ENCODE measurements at regions not wholly inside any gene's neighbourhood (a gene's known extent, or its start where the extent isn't known, plus 50 kb on each side); places are given as distances from the start of the nearest gene placed in this dataset.

DNA sequence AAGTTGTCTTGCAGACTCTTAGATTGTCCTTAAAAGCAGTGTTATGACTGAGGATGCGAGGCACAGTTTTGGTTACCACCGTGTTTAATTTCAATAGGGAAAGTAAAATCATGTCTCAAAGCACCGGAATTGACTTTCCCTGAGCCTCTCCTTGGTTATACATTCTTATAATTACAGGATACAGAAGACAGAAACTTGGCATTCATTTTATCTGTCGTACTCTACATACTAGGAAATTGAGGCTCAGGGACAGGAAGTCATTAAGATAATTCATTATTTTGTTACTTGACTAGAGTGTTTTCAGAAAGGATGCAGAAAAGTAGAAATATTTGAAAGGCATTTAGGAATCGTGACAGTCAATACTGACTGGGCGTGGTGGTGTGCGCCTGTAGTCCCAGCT lies 54.0 kb upstream of the SPATA31D4 start:
- no peaks in the 10 kb centered on the region for H3K36me3 ChIP-seq (replicated peaks in 1 of 2; ENCODE audit: control insufficient read depth in 1 of 2, insufficient read depth in 2 of 2, low read length in 1 of 2)
- H3K9me3 ChIP-seq, result no peaks in the 10 kb centered on the region
- 0 out of 2 replicates have a peak overlapping the region, but pooled peaks have one; percentile 26 for H3K4me2 ChIP-seq
- H3K9ac ChIP-seq, result no peak overlapping the region
- ChIA-PET CTCF (no interaction called here), POLR2A (no interaction called here)
- no peak for TF ChIP-seq FOXJ3 (CRISPR knock-in tag; IDR thresholded peaks at IDR 0.05)
- no peak for TF ChIP-seq YY1 (IDR thresholded peaks at IDR 0.05; ENCODE audit: low read depth)
- no peak for TF ChIP-seq SIN3A (IDR thresholded peaks at IDR 0.05; ENCODE audit: borderline replicate concordance, low read depth, low read length)
- TF ChIP-seq, protein P1, sequence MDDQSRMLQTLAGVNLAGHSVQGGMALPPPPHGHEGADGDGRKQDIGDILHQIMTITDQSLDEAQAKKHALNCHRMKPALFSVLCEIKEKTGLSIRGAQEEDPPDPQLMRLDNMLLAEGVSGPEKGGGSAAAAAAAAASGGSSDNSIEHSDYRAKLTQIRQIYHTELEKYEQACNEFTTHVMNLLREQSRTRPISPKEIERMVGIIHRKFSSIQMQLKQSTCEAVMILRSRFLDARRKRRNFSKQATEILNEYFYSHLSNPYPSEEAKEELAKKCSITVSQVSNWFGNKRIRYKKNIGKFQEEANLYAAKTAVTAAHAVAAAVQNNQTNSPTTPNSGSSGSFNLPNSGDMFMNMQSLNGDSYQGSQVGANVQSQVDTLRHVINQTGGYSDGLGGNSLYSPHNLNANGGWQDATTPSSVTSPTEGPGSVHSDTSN (IDR thresholded peaks at IDR 0.05), result no peak
- TF ChIP-seq GATA2 (CRISPR knock-in tag; IDR thresholded peaks at IDR 0.05), result no peak
- no peak for TF ChIP-seq POLR2AphosphoS5 (IDR thresholded peaks at IDR 0.05; ENCODE audit: low read depth, low read length)
- TF ChIP-seq, protein P2, sequence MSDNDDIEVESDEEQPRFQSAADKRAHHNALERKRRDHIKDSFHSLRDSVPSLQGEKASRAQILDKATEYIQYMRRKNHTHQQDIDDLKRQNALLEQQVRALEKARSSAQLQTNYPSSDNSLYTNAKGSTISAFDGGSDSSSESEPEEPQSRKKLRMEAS (IDR thresholded peaks at IDR 0.05; ENCODE audit: low read depth), result no peak
- TF ChIP-seq, protein P3, sequence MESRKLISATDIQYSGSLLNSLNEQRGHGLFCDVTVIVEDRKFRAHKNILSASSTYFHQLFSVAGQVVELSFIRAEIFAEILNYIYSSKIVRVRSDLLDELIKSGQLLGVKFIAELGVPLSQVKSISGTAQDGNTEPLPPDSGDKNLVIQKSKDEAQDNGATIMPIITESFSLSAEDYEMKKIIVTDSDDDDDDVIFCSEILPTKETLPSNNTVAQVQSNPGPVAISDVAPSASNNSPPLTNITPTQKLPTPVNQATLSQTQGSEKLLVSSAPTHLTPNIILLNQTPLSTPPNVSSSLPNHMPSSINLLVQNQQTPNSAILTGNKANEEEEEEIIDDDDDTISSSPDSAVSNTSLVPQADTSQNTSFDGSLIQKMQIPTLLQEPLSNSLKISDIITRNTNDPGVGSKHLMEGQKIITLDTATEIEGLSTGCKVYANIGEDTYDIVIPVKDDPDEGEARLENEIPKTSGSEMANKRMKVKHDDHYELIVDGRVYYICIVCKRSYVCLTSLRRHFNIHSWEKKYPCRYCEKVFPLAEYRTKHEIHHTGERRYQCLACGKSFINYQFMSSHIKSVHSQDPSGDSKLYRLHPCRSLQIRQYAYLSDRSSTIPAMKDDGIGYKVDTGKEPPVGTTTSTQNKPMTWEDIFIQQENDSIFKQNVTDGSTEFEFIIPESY (IDR thresholded peaks at IDR 0.05; ENCODE audit: borderline replicate concordance, low read depth), result no peak
- TF ChIP-seq TCF12 (IDR thresholded peaks at IDR 0.05), result no peak
- TF ChIP-seq, protein P4, sequence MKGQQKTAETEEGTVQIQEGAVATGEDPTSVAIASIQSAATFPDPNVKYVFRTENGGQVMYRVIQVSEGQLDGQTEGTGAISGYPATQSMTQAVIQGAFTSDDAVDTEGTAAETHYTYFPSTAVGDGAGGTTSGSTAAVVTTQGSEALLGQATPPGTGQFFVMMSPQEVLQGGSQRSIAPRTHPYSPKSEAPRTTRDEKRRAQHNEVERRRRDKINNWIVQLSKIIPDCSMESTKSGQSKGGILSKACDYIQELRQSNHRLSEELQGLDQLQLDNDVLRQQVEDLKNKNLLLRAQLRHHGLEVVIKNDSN (IDR thresholded peaks at IDR 0.05; ENCODE audit: borderline replicate concordance, low read depth), result no peak
- TF ChIP-seq, protein P5, sequence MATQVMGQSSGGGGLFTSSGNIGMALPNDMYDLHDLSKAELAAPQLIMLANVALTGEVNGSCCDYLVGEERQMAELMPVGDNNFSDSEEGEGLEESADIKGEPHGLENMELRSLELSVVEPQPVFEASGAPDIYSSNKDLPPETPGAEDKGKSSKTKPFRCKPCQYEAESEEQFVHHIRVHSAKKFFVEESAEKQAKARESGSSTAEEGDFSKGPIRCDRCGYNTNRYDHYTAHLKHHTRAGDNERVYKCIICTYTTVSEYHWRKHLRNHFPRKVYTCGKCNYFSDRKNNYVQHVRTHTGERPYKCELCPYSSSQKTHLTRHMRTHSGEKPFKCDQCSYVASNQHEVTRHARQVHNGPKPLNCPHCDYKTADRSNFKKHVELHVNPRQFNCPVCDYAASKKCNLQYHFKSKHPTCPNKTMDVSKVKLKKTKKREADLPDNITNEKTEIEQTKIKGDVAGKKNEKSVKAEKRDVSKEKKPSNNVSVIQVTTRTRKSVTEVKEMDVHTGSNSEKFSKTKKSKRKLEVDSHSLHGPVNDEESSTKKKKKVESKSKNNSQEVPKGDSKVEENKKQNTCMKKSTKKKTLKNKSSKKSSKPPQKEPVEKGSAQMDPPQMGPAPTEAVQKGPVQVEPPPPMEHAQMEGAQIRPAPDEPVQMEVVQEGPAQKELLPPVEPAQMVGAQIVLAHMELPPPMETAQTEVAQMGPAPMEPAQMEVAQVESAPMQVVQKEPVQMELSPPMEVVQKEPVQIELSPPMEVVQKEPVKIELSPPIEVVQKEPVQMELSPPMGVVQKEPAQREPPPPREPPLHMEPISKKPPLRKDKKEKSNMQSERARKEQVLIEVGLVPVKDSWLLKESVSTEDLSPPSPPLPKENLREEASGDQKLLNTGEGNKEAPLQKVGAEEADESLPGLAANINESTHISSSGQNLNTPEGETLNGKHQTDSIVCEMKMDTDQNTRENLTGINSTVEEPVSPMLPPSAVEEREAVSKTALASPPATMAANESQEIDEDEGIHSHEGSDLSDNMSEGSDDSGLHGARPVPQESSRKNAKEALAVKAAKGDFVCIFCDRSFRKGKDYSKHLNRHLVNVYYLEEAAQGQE (IDR thresholded peaks at IDR 0.05; ENCODE audit: low read depth, low read length), result no peak
- TF ChIP-seq EP300 (IDR thresholded peaks at IDR 0.05; ENCODE audit: borderline replicate concordance in 1 of 2, low read depth in 1 of 2, low read length in 1 of 2), result no peak
- no peak for TF ChIP-seq TAF1 (IDR thresholded peaks at IDR 0.05; ENCODE audit: borderline replicate concordance, low read depth, low read length)
- TF ChIP-seq, protein P6, sequence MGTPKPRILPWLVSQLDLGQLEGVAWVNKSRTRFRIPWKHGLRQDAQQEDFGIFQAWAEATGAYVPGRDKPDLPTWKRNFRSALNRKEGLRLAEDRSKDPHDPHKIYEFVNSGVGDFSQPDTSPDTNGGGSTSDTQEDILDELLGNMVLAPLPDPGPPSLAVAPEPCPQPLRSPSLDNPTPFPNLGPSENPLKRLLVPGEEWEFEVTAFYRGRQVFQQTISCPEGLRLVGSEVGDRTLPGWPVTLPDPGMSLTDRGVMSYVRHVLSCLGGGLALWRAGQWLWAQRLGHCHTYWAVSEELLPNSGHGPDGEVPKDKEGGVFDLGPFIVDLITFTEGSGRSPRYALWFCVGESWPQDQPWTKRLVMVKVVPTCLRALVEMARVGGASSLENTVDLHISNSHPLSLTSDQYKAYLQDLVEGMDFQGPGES (IDR thresholded peaks at IDR 0.05; ENCODE audit: low read depth, low read length), result no peak
- TF ChIP-seq, protein P7, sequence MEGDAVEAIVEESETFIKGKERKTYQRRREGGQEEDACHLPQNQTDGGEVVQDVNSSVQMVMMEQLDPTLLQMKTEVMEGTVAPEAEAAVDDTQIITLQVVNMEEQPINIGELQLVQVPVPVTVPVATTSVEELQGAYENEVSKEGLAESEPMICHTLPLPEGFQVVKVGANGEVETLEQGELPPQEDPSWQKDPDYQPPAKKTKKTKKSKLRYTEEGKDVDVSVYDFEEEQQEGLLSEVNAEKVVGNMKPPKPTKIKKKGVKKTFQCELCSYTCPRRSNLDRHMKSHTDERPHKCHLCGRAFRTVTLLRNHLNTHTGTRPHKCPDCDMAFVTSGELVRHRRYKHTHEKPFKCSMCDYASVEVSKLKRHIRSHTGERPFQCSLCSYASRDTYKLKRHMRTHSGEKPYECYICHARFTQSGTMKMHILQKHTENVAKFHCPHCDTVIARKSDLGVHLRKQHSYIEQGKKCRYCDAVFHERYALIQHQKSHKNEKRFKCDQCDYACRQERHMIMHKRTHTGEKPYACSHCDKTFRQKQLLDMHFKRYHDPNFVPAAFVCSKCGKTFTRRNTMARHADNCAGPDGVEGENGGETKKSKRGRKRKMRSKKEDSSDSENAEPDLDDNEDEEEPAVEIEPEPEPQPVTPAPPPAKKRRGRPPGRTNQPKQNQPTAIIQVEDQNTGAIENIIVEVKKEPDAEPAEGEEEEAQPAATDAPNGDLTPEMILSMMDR (IDR thresholded peaks at IDR 0.05), result no peak
- no peak for TF ChIP-seq RCOR1 (IDR thresholded peaks at IDR 0.05; ENCODE audit: low read length)
- H3K4me1 ChIP-seq (ENCODE audit: control insufficient read depth in 1 of 2, insufficient read depth in 2 of 2, low read depth in 1 of 2, low read length in 1 of 2), result 0 out of 4 replicates have a peak, but pooled peaks cover 0 to 6% of the 10 kb centered on the region in 2 experiments
- no peaks in the 10 kb centered on the region for H3K9me2 ChIP-seq
- no peaks in the 10 kb centered on the region for H3K79me2 ChIP-seq (ENCODE audit: insufficient read depth)
- no peaks in the 10 kb centered on the region for H4K20me1 ChIP-seq (ENCODE audit: insufficient read depth)
- no peak overlapping the region for H3K4me3 ChIP-seq (ENCODE audit: low read depth in 2 of 2, low read length in 1 of 2)
- H3F3A ChIP-seq (replicated peaks; ENCODE audit: insufficient read depth), result peaks cover 14% of the 10 kb centered on the region
- no peaks in the 10 kb centered on the region for H3K27me3 ChIP-seq (ENCODE audit: insufficient read depth)
- DNase-seq, result no peak
- H3K27ac ChIP-seq (ENCODE audit: low read depth in 2 of 2, low read length in 1 of 2), result peak overlapping the region in 1 of 2 experiments; percentile 75; a peak in 2 of 4 replicates
- 88% methylated on average over 7 of the region's 7 CpGs for WGBS (ENCODE audit: low lambda C conversion rate)
- H2AFZ ChIP-seq (ENCODE audit: low read depth), result no peak overlapping the region
